Kidney epithelial cell (primary cell): ENCODE measurements at regions not wholly inside any gene's neighbourhood (a gene's known extent, or its start where the extent isn't known, plus 50 kb on each side); places are given as distances from the start of the nearest gene placed in this dataset.

Experiments
- DNase-seq: peaks from one replicate; pipeline ENCODE4 v3.0.0-alpha.2; 2010; ENCODE audit warnings: low read depth
- H3K27me3 ChIP-seq: 2 replicates; pipeline ENCODE4 v1.6.0; 2011; ENCODE audit warnings: low read length; ENCODE audit not compliant: control insufficient read depth, insufficient read depth
- H3K36me3 ChIP-seq: 2 replicates; pipeline ENCODE4 v1.5.1; 2011; ENCODE audit warnings: low read length; ENCODE audit not compliant: control insufficient read depth, insufficient read depth
- H3K4me3 ChIP-seq: 2 replicates; pipeline ENCODE4 v1.5.1; 2011; ENCODE audit warnings: low read depth, mild to moderate bottlenecking, control low read depth, low read length
- CTCF ChIP-seq: IDR thresholded peaks from 2 replicates; pipeline ENCODE4 v1.5.1; 2011; ENCODE audit warnings: mild to moderate bottlenecking, moderate library complexity, low read length, control low read depth, inconsistent platforms; ENCODE audit not compliant: insufficient read depth, poor library complexity, severe bottlenecking

- TF ChIP-seq CTCF = no peak
- H3K27me3 ChIP-seq = no peaks in the 10 kb centered on the region
- peak overlapping the region; percentile 21 for H3K4me3 ChIP-seq
- H3K36me3 ChIP-seq = no peaks in the 10 kb centered on the region
- no peak for DNase-seq
Observed at GRCh38 chr5:85293145-85293785, 908.6 kb upstream of the EDIL3 start.

DNA sequence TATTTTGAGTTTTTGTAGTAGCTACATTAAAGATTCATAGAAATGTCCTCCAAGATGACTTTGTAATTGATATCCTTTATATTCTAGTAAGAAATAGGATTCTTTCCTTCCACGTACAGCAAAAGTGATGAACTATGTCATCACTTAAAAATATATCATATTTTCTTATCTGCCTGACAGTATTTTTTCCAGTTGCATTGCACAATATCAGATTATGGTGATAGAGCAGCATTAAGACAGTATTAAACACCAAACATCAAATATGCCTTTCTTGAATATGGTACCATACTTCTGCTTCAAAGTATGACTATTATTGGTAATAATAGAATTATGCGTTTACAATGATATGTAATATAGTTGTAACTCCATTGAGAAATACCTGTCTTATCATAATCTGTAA lies 919.8 kb upstream of the EDIL3 start:
- TF ChIP-seq CTCF = no peak
- DNase-seq = no peak
- H3K36me3 ChIP-seq = no peaks in the 10 kb centered on the region
- no peak overlapping the region for H3K4me3 ChIP-seq
- H3K27me3 ChIP-seq = no peaks in the 10 kb centered on the region

DNA sequence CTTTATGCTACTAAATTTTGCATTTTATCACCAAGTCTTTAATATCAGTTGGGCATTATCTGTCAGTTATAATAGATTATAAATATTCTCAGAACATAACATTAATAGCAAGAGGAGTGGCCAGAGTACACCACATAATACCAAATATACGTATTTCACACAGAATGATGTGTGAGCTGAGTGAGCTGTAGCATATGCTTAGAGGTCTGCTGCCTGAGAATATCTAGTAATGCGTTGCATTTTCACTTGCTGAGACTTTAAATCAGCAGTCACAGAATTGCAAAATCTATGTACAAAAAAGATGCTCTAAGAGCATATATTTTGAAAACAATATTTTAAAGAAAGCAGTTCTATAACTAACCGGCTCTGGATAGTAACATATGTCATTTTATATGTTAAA lies 921.1 kb upstream of the EDIL3 start:
- no peak for TF ChIP-seq CTCF
- no peaks in the 10 kb centered on the region for H3K27me3 ChIP-seq
- H3K36me3 ChIP-seq = no peaks in the 10 kb centered on the region
- DNase-seq = no peak
- no peak overlapping the region for H3K4me3 ChIP-seq

GRCh38 chr5:85311536-85311935 lies 926.9 kb upstream of the EDIL3 start:
- Histone ChIP-seq H3K4me3 (no peak overlapping the region), H3K27me3 (no peaks in the 10 kb centered on the region), H3K36me3 (no peaks in the 10 kb centered on the region)
- no peak for TF ChIP-seq CTCF
- DNase-seq = no peak

GRCh38 chr5:85320495-85320894 lies 935.8 kb upstream of the EDIL3 start:
- no peak for DNase-seq
- Histone ChIP-seq H3K27me3 (no peaks in the 10 kb centered on the region), H3K36me3 (no peaks in the 10 kb centered on the region), H3K4me3 (no peak overlapping the region)
- no peak for TF ChIP-seq CTCF

GRCh38 chr5:85333276-85333675 lies 948.6 kb upstream of the EDIL3 start:
- Histone ChIP-seq H3K4me3 (no peak overlapping the region), H3K27me3 (no peaks in the 10 kb centered on the region), H3K36me3 (no peaks in the 10 kb centered on the region)
- DNase-seq = no peak
- TF ChIP-seq CTCF = no peak
